ENCODE measurements at regions not wholly inside any gene's neighbourhood (a gene's known extent, or its start where the extent isn't known, plus 50 kb on each side); places are given as distances from the start of the nearest gene placed in this dataset.

DNA sequence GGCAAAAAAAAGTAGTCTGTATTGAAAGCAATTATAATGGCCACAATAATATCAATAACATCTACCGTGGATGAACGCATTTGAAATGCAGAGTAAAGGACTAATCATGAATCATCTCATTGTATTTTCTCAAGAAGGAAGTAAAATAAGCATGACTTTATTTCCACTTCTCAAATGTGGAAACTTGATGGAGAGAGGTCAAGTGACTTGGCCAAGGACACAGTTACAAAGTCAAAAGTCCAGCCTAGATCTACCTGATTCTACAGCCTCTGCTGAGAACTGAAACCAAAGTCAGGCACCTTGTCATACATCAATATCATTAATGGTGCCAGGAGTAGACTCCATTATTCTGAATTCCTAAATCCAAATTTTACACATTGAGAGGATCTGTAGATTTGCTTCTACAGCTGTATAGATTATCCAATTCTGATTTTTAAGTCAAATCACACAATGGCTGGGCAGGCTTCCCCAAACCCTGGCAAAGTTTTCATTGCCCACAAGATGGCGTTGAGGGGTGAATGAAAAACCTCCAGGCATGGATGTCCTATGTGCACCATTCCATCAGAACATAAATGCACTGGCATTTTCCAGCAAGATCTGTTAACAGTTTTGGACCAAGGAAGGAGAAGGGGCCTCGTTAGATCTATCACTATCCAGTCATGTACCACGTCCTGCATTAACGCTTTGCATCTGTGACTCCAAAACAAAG, 423.1 kb downstream of the MAFB start:
- DNase-seq: no peak

DNA sequence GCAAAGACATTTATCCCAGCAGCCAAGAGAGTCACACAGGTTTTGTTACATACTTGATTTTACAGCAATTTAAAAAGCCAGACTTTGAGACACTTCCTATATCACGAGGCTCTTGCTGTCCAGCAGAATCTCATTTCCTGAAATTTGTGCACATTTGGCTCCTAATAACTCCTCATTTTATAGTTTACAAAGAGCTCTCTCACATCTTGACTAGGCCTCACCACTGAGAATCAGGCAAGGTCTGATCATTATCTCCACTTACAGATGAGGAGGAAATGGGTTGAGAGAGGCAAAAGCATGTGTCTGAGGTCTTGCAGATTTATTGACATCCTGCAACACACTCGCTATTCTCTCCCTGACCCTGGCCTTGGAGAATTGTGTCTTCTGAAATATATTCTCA, 426.8 kb downstream of the MAFB start:
- DNase-seq: no peak

DNA sequence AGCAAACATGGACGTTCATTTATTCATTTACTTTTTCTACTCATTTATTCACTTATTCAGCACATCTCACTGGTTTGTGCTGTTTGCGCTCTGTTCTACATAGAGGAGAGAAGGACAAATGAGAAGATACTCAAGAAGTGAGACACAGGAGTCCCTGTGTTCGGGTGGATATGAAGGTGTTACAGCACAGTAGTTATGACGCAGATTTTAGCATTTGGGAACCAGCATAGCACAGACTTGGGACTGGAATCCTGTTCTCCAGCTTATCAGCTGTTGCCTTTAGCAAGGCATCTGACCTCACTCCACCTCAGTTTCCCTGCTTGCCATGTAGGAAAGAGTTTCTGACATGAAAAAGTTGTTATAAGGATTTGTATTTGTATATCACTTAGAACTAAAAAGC, 430.1 kb downstream of the MAFB start:
- DNase-seq: no peak

DNA sequence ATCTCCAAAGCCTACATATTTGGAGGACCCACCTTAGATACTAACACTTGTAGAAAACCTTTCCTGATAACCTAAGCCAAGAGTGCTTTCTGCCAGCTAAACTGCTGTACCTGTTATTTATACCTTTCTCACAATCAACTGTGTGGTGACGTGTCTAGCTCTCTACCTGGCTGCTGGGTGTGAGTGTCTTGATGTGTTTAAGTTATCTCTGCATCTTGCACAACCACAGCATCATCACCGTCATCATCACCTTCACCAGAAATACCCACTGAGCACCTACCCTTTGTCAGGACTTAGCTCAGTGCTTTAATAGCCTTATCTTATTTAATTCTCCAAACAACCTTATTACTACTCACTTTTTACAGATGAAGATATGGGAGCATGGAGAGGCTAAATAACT, 431.3 kb downstream of the MAFB start:
- no peak for DNase-seq

DNA sequence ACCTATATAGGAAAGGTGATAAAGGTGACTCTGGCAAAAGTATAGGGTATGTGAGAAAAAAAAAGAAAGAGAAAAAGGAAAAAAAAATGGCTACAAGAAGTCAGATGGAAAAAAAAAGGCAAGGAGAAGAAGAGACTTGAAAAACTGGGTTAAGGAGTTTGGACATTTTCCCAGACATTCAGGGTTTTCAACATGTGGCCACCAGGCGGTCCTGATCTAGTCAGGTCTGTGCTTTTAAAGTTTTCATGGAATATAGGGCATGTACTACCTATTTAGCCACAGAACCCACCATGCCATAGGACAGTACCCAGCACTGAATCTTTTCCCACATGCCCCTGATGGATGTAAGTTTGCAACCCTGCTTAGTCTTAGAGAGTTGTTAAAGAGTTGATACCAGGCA, 433.7 kb downstream of the MAFB start:
- DNase-seq: no peak

DNA sequence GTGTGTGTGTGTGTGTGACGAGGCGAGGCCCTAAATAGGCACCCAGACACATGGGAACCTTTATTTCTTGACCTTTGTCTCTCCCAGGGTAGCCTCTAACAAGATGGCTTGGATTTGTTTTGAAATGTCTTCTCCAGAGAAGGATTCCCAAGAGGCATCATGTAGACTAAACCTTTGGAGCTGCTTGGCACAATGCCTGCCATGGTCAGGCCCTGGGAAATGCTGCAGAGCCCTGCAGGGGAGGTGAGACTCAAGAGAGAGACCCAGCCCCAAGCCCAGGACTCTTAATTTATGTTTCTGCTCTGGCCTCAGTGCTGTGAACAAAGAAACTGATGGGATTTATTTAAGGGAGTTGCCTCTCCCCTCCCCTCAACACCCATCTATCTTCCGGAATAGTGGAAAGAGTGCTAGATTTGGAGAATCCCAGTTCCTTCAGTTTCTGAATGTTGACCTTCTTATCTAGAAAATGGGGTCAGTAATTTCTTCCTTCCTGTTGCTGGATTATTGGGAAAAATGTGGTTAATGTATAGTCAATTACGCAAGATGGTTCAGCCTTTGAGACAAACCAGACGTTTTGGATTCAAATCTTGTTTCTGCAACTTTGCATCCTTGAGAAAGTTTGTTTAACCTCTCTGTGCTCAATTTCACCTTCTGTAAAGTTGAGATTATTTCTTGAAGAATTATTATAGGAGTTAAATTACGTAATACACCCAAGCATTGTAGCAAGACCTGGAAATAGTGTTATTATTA, 434.8 kb downstream of the MAFB start:
- no peak for DNase-seq

DNA sequence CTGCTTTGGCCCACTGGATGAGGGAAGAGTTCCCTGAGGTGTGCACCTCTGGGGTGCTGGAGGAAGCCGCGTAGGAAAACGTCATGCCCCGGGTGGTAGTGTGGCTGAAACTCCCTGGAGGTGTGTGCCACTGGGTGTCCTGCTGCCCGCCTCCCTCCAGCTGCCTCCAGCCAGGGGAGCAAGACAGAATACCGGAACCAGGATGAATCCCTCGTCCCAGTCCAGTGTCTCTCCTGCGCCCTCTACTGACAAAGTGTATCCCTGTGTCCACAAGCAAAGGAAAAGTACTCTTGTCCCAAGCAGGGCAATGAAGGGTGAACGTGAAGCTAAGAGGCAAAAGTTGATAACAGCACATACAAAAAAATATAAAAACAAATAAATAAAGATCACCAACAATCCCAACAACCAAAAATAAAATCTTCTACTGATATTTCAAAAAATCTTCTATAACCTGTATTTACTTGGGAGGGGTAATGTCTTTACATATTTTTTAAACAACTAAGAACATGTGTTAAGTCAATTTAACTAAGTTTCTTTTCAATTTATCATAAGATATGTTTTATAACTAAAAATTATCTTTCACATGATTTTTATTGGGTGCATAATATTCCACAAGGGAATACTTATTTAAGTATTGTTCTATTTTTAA, 437.6 kb downstream of the MAFB start:
- DNase-seq: no peak

DNA sequence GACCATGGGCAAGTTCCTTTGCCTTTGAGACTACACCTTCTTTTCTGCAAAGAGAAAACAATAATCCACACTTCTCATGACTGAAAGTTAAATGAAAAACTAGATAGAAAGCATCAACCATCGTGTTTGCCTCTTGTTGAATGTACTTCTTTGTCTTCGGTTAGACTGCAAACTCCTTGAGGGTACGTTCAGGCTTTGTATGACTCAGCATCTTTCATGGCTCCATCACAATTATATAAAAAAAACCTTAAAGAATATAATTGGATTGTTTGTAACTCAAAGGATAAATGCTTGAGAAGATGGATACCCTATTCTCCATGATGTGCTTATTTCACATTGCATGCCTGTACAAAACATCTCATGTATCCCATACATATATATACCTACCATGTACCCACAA, 439.2 kb downstream of the MAFB start:
- no peak for DNase-seq

DNA sequence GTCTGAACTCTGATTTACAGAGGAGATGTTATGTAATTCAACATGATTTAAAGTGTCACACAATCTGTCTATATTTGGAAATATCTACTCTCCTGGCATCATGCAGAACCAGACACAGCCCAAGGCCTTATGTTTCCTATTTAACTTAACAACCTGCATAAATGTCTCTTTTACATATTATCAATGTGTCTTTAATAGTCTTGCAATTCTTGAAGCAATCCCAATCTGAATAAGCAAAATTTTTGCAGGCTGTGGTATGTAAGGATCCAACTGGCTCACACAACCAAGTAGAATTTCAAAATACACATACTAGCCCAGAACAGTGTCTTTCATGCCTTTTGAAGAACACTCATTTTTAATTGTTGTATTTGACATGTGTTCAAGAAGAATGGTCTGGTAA, 443.2 kb downstream of the MAFB start:
- DNase-seq: no peak

DNA sequence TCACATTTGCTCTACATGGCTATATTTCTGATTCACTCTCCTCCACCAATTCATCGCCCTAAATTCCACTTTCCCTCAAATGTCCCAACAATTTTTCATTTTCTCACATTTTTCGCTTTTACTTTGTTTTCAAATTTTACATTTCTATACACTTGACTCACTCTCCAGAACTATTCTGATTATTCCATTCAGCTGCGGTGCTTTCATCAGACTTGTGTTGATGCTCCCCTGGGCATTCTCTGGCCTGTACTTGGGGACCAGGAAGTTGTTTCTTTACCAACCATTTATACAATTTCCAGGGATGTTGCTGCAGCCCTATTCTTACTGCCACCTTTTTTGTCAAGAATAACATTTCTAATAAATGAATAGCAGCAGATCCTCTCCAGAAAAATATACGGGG, 444.8 kb downstream of the MAFB start:
- no peak for DNase-seq

DNA sequence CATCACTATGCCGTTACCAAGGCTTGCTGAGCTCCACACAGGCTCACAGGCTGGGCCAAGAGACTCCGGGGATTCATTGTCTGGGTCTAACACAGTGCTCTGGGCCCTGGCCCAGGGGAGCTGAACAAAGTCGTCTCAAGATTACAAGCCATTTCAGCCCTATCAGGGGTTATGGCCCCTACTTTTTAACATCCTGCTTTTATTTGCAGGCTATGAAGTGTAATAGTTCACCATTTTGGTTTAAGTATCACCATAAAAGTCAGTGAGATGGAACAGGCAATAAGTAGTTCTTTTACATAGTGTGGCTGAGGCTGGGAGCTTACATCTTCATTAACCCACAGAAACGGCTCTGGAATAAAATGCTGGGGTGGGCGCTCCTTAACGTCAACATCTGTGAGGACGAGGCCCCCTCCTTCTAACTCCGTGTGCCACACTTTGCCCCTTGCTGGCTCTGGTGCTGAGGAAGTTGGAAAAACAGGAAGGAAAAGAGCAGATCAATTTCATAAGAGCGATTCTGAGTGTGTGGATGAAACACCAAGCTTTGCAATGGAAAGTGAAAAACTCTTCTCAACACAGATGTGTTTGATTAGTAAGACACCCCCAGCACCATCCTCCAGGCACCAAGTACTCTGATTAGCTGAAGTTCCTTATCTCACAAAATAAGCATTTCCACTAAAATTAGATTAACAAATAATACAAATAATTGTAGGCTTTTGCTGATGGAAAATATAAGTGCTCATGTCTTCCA, 447.3 kb downstream of the MAFB start:
- no peak for DNase-seq

DNA sequence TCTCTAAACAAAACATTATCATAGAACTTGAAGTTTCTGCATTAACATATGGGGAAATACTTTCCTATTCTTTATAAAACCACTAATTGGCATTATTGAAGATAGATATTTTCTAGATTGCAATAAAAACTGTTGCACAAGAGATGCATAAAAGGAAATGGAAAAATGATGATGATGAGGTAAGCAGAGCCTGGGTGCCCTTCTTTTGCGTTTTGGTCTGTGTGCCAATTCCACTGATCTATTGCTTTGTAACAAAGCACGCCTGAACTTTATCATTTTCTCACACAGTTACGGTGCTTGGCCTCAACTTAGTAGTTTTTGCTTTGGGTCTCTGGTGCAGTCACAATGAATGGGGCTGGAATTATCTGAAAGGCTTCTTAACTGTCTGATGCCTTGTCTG, 450.5 kb downstream of the MAFB start:
- no peak for DNase-seq

DNA sequence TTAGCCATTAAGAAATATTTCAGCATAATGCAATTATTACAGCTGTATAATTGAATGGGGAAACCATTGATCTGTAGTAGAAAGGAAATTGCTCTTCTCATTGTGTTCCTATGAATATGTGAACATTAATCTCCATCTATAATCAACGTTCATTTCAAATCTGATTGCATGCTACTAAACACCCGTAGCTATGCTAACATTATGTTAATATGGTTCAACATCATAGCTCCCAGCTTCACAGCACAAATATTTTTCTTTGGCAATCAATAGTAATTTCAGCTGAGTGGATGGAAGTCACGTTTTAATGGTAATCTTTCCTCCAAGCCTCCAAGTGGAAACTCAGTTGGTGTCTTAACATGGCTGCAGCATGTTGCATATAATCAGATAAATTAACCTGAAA, 454.4 kb downstream of the MAFB start:
- DNase-seq: no peak

DNA sequence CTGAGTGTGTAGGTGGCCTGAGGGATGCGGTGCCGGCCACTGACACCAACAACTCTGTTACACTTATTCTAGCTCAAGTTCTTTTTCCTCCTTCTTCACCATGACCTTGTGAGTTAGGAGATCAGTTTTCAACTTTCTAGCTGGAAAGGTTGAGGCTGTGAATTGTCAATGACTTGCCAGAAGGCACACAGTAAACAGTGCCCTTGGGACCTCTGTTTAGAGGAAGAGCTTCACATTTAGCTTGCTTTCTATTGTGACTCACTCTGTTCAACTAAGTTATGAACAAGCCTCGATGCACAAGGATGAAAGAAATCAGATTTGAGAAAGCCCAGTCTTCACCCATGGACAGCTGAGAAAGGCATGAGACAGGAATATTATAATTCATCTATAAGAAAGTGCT, 455.6 kb downstream of the MAFB start:
- DNase-seq: no peak

DNA sequence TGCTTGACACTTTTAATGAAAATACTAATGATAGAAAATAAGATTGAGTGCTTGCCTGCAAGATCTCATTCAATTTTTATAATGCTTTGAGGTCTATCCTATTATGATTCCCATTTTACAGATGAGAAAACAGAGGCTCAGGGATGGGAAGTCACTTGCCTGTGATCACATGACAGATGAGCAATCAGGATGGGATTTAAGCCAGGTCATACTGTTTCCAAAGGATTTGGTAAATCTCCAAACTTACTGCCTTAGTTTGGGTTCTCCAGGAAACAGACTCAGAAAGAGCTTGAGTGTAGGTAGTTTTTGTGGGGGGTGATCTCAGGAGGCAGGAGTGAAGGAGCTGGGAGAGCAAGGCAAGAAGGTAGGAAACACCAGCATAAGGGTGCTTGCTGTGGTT, 456.3 kb downstream of the MAFB start:
- DNase-seq: no peak

DNA sequence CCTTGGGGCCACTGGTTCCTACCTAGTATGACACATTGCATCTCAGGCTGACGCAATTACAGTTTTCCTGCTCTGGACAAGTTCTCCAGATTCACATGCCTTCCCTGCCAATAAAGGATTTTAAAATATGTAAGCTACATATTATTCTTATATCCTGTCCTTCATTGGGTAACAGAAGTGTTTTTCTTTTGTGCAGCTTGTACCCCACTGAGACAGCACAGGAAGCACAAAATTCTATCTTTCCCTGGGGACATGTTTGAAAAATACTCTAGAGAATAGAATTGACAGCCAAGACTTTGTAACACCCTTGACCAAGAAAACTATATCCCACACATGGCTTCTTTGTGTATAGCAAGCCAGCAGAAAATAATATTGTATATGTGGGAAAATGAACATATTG, 456.8 kb downstream of the MAFB start:
- no peak for DNase-seq

DNA sequence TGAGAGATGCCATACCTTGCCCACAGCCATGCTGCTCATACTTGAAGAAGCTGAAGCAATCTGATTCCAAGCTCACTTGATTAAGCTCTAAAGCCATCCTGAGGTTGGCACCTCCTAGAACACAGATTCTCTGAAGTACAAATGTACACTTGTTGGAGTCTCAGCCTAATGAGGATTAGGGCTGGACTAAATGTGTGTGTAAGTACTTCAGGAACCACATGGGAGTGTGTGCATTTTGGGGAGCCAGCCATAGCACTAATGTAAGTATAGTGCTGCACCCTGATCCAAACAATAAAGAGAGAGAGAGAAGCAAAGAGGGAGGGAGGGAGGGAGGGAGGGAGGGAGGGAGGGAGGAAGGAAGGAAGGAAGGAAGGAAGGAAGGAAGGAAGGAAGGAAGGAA, 458.6 kb downstream of the MAFB start:
- no peak for DNase-seq

DNA sequence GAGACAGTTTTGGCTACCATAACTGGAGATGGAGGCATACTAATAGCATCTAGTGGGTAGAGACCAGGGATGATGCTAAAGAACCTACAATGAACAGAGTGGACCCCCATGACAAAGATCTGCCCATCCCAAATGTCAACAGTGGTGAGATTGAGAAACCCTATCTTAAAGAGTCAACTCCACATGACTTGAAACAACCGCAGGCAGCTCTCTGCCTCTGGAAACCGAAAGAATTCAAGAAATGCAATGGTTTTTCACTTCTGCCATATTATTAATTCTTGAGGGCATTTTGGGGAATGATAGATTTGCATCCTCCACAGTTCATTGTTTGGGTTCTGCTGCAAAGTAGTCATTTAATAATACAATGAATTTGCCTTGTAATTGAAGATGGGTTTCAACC, 463.4 kb downstream of the MAFB start:
- DNase-seq: no peak

DNA sequence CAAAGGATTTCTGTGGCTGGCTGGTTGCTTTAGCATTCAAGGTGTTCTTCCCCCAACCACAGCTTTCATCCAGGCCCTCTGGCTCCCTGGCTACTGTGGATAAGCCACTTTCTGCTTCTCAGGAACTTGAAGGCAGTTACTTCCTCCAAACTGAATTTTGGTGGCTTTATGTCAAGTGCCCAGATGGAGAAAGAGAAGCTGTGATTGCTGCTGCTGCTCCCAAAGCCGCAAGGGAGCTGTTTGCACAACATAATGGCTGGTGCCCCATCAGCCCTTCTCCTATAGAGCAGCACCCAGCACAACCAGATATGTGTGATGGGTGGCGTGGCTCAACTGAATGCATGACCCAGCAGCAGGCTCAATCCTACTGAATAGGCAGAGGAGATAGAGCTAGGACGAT, 465.2 kb downstream of the MAFB start:
- no peak for DNase-seq

DNA sequence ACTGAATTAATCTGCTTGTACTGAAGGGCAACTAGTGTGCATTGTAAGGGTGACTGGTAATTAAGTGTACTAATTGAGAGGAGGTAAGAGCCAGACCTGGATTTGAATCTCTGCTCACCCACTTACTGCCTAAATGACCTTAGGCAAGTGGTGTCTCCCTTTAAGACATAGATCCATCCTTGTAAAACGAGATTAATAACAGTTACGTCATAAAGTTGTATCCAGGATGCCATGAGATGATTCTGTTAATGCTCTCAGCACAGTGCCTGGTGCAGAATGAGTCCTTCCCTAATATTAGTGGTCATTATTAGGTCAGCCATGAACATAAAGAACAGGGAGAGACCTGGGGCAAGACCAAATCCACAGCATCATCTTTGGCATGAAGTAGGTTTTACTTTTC, 470.1 kb downstream of the MAFB start:
- DNase-seq: no peak

DNA sequence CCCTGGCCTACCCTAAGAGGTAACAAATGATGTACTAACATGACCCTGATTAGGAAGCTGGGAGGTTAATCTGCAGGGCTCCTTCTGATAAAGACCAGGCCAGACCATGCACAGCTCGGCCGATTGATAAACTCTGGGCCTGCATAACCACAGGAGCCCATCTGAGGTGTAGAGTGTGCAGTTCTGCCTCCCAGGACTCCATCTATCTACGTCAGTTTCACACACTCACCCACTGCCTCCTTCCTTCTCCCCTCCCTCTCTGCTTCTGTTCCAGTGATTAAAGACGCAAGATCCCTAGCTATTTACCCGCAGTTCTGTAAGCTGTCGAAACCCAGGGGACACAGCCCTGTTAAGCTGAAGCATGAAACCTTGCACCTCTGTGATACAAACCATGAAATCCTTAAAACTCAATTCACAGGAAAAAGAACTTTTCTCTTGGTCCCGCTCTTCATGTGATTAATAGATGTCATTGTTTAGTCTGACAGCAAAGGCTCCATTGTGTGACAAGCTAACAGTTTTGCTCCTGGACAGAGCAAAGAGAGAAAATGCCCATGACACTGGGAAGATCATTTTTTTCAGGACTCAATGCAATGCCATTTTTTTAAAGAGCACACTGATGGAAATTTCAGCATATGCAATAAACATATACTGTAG, 470.6 kb downstream of the MAFB start:
- no peak for DNase-seq

DNA sequence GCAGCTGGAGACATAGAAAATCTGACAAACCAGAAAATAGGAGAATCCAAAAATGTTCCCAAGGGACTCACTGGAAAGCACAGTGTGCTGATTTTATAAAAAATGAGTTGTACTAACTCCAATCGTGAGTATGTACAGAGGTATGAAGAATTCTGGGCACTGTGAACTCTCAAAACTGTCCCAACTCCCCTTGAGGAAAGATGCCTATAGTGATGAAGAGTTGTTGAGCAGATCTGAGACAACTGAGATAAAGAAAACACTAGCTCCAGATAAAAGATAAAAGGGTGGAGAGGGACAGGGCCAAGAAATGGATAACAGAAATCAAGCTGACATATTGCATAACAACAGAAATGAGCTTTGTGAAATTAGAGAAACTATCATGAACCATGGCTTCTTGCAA, 481.4 kb downstream of the MAFB start:
- no peak for DNase-seq

DNA sequence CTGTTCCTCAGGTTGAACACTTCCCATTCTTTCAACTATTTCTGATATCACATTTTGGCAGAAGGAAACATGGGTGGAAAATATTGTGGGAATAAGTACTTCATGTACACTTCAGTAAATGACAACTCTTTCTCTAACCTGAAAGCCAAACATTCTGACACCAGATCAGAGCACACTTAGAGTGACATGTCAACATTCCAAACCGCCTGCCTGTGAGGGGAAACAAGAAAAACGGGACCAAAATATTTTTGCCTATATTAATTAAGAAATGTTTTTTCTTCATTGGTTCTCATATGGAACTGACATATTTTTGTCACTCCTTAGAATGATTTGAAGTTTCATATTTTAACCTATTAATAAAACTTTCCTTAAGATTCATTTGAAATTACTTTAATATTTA, 483.1 kb downstream of the MAFB start:
- no peak for DNase-seq

Data from activated CD4-positive, alpha-beta T cell treated with anti-CD3 and anti-CD28 coated beads for 48 hours (primary cell).